Sigmoid colon (tissue), 6 donors: ENCODE measurements at regions not wholly inside any gene's neighbourhood (a gene's known extent, or its start where the extent isn't known, plus 50 kb on each side); places are given as distances from the start of the nearest gene placed in this dataset.

Experiments
- DNase-seq: peaks from one replicate; pipeline ENCODE4 v3.0.0-alpha.2; 2019
- H3K27ac ChIP-seq, 4 donors: fragments of 200-600 bp; sonication (generic); one replicate each; pipeline ENCODE4 v1.5.1; 2016 to 2019; ENCODE audit warnings: mild to moderate bottlenecking in 1 of 4
- H3K27me3 ChIP-seq, 3 donors: fragments of 200-600 bp; sonication (generic); one replicate each; pipeline ENCODE4 v1.5.1; 2019; ENCODE audit warnings: mild to moderate bottlenecking in 1 of 3
- H3K36me3 ChIP-seq, 4 donors: fragments of 200-600 bp; sonication (generic); one replicate each; pipeline ENCODE4 v1.5.1; 2016 to 2019
- H3K4me1 ChIP-seq, 4 donors: fragments of 200-600 bp; sonication (generic); one replicate each; pipeline ENCODE4 v1.5.1; 2017 to 2019
- H3K4me3 ChIP-seq, 4 donors: fragments of 200-600 bp; sonication (generic); one replicate each; pipeline ENCODE4 v1.5.1; 2017 to 2019; ENCODE audit warnings: mild to moderate bottlenecking in 2 of 4, moderate library complexity in 1 of 4
- H3K9me3 ChIP-seq, 4 donors: fragments of 200-600 bp in 3 of 4; sonication (generic) in 3 of 4; one replicate each; pipeline versions ENCODE4 v1.5.1 to v1.6.1; 2013 to 2019
- CTCF ChIP-seq, 4 experiments: fragments of 450-650 bp in 3 of 4; fragments of 200-600 bp in 1 of 4; IDR thresholded peaks; one replicate each; pipeline ENCODE4 v1.5.1; 2016 to 2019; ENCODE audit warnings: antibody characterized with exemption in 4 of 4, mild to moderate bottlenecking in 3 of 4, moderate library complexity in 2 of 4
- EP300 ChIP-seq, 4 donors: sonication (generic); formaldehyde crosslinking; IDR thresholded peaks; one replicate each; pipeline ENCODE4 v1.6.1; 2017; ENCODE audit warnings: antibody characterized with exemption in 4 of 4
- POLR2A ChIP-seq, 2 donors: fragments of 450-650 bp; IDR thresholded peaks; one replicate each; pipeline ENCODE4 v1.6.1; 2016; ENCODE audit warnings: antibody characterized with exemption in 2 of 2, mild to moderate bottlenecking in 2 of 2, moderate library complexity in 2 of 2
- POLR2AphosphoS5 ChIP-seq, 4 donors: sonication (generic); formaldehyde crosslinking; IDR thresholded peaks; one replicate each; pipeline ENCODE4 v1.6.1; 2017; ENCODE audit warnings: antibody characterized with exemption in 4 of 4
- WGBS, 2 donors: extraction: QIAGEN DNeasy Blood & Tissue Kit; methylation state at CpG; one replicate each; pipeline ENCODE4 v1.1.7; 2013; 5-methylcytosine and 5-hydroxymethylcytosine counted together
- intact Hi-C: fragments of 100-400 bp; cut with DNase I; formaldehyde crosslinking; loops from one replicate; pipeline ENCODE4 v1.15.1; 2023
- donor health status: healthy with polysubstance abuse.
- donor health status: healthy.

- Histone ChIP-seq H3K4me1 (no peaks in the 10 kb centered on the region), H3K27ac (no peak overlapping the region), H3K27me3 (peaks cover 0 to 19% (median 0%) of the 10 kb centered on the region in 3 donors), H3K36me3 (no peaks in the 10 kb centered on the region), H3K9me3 (no peaks in the 10 kb centered on the region), H3K4me3 (no peak overlapping the region)
- WGBS, 2 donors = 60 to 72% methylated on average over 23 of the region's 23 CpGs
- no peak for DNase-seq
- intact Hi-C loops = no loop called here
- TF ChIP-seq POLR2AphosphoS5 (IDR thresholded peaks at IDR 0.05) = no peak
- TF ChIP-seq EP300 (IDR thresholded peaks at IDR 0.05) = no peak
- TF ChIP-seq CTCF (IDR thresholded peaks at IDR 0.05) = no peak
- TF ChIP-seq POLR2A (IDR thresholded peaks at IDR 0.05) = no peak
Measured at GRCh38 chr12:130222519-130223218, 60.4 kb downstream of the FZD10 start.

GRCh38 chr12:130223767-130224244 is 61.5 kb downstream of the FZD10 start:
- Histone ChIP-seq H3K4me3 (no peak overlapping the region), H3K36me3 (no peaks in the 10 kb centered on the region), H3K9me3 (no peaks in the 10 kb centered on the region), H3K4me1 (no peaks in the 10 kb centered on the region), H3K27ac (no peak overlapping the region), H3K27me3 (peaks cover 0 to 19% (median 0%) of the 10 kb centered on the region in 3 donors)
- intact Hi-C loops = no loop called here
- DNase-seq = no peak
- WGBS, 2 donors = 79 to 88% methylated on average over 6 of the region's 6 CpGs
- TF ChIP-seq POLR2A (IDR thresholded peaks at IDR 0.05) = no peak
- TF ChIP-seq POLR2AphosphoS5 (IDR thresholded peaks at IDR 0.05) = no peak
- TF ChIP-seq CTCF (IDR thresholded peaks at IDR 0.05) = no peak
- no peak for TF ChIP-seq EP300 (IDR thresholded peaks at IDR 0.05)

GRCh38 chr12:130224613-130225012 is 62.3 kb downstream of the FZD10 start:
- no peak overlapping the region for H3K27ac ChIP-seq
- H3K27me3 ChIP-seq = peaks cover 0 to 19% (median 0%) of the 10 kb centered on the region in 3 donors
- WGBS, 2 donors = 86 to 89% methylated on average over 14 of the region's 14 CpGs
- intact Hi-C loops = no loop called here
- H3K4me3 ChIP-seq = no peak overlapping the region
- H3K9me3 ChIP-seq = no peaks in the 10 kb centered on the region
- no peaks in the 10 kb centered on the region for H3K36me3 ChIP-seq
- DNase-seq = no peak
- H3K4me1 ChIP-seq = no peaks in the 10 kb centered on the region
- TF ChIP-seq POLR2AphosphoS5 (IDR thresholded peaks at IDR 0.05) = no peak
- no peak for TF ChIP-seq EP300 (IDR thresholded peaks at IDR 0.05)
- no peak for TF ChIP-seq POLR2A (IDR thresholded peaks at IDR 0.05)
- TF ChIP-seq CTCF (IDR thresholded peaks at IDR 0.05) = no peak

GRCh38 chr12:130225347-130225746 is 63.1 kb downstream of the FZD10 start:
- TF ChIP-seq CTCF (IDR thresholded peaks at IDR 0.05) (no peak), POLR2A (IDR thresholded peaks at IDR 0.05) (no peak), EP300 (IDR thresholded peaks at IDR 0.05) (no peak), POLR2AphosphoS5 (IDR thresholded peaks at IDR 0.05) (no peak)
- Histone ChIP-seq H3K9me3 (no peaks in the 10 kb centered on the region), H3K4me3 (no peak overlapping the region), H3K27ac (no peak overlapping the region), H3K4me1 (no peaks in the 10 kb centered on the region), H3K36me3 (no peaks in the 10 kb centered on the region), H3K27me3 (peaks cover 0 to 19% (median 0%) of the 10 kb centered on the region in 3 donors)
- intact Hi-C loops = no loop called here
- WGBS, 2 donors = 52 to 56% methylated on average over 6 of the region's 6 CpGs
- no peak for DNase-seq
